ENCODE measurements at regions not wholly inside any gene's neighbourhood (a gene's known extent, or its start where the extent isn't known, plus 50 kb on each side); places are given as distances from the start of the nearest gene placed in this dataset.
A peak's percentile ranks its signal among the peaks of the same experiment; 100 is the strongest.

GRCh38 chr17:77857613-77858012 is 100.9 kb upstream of the TNRC6C start:
- no peak for DNase-seq

DNA sequence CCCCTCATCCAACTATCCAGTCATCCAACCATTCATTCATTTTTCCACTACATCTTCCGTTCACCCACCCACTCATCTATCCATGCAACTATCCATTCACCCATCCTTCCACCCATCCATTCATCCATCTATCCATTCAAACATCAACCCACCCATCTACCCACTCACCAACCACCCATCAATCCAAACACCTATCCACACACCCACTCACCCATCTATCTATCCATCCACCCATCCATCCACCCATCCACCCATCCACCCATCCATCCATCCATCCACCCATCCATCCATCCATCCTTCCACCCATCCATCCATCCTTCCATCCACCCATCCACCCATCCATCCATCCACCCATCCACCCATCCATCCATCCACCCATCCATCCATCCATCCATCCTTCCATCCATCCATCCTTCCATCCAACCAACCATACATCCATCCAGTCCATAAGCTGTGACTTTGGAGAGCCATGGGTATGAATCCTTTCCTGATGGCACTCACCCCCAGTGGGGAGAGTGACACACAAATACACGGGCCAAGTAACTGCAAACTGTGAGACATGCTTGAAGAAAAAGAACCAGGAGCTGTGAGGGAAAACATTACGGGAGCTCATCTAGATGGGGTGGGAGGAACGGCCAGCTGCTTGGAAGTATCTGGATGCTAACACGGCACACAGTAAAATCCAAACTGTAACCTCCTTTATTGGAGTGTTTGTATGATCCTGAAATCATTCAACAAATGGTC is 100.0 kb upstream of the TNRC6C start:
- no peak for DNase-seq

GRCh38 chr17:77859035-77859810 is 99.3 kb upstream of the TNRC6C start:
- DNase-seq: no peak

GRCh38 chr17:77861133-77861695 is 97.3 kb upstream of the TNRC6C start:
- no peak for DNase-seq

DNA sequence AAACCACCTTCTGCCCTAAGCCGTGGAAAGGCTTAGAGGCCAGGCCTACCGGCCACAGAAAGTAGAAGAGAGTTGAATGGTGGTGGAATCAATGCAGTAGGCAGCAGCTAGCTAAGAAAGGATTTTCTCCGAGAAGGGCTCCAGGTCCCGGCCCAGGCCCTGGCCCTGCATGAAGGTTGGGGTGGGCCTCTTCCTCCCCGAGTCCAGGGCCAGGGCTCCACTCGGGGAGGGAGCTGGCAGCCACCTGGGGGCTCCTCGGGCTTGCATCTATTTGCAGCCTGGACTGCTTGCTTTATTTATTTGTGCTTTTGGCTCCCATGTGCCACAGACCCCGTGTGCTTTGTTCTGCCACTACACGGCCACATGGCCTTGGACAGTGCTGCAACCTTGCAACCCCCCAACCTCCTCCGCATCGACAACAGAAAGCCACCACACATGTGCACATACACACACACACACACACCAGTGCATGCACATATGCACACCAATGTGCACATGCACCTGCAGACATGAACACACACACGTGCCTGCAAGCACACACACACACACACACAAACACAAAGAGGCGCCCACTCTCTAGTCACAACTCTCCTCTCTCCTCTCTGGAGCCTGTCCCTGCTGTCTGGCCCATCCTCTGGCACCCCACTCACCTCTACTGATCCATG is 96.4 kb upstream of the TNRC6C start:
- DNase-seq: no peak

- DNase-seq: no peak
These were observed 95.4 kb upstream of the TNRC6C start for GRCh38 chr17:77862890-77863813.

GRCh38 chr17:77863814-77864161 is 94.7 kb upstream of the TNRC6C start:
- DNase-seq: no peak

GRCh38 chr17:77864234-77865111 is 94.0 kb upstream of the TNRC6C start:
- no peak for DNase-seq

DNA sequence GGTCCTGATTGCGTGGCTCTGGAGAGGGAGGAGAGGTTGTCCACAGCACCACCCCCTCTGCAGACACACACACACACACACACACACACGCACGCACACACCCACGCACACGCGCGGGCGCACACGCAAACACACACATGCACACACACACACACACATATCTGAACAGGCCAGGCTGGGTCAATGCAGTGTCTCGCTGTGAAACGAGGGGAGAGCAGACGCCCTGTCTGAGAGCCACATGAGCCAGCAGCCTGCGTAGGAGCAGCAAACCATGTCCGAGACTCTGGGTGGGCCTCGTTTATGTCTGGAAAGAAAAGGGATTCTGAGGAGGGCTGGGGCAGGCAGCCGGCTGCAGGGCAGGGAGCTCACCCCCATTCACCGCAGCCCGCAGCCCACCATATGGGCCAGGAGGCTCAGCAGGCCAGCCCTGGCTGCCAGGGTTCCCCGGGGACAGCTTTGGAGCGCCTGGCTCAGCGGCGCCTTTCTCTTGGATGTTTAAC is 93.3 kb upstream of the TNRC6C start:
- DNase-seq: no peak

- DNase-seq: no peak
These were observed 92.8 kb upstream of the TNRC6C start for GRCh38 chr17:77865716-77866115.

GRCh38 chr17:77867308-77867781 is 91.2 kb upstream of the TNRC6C start:
- DNase-seq: no peak

DNA sequence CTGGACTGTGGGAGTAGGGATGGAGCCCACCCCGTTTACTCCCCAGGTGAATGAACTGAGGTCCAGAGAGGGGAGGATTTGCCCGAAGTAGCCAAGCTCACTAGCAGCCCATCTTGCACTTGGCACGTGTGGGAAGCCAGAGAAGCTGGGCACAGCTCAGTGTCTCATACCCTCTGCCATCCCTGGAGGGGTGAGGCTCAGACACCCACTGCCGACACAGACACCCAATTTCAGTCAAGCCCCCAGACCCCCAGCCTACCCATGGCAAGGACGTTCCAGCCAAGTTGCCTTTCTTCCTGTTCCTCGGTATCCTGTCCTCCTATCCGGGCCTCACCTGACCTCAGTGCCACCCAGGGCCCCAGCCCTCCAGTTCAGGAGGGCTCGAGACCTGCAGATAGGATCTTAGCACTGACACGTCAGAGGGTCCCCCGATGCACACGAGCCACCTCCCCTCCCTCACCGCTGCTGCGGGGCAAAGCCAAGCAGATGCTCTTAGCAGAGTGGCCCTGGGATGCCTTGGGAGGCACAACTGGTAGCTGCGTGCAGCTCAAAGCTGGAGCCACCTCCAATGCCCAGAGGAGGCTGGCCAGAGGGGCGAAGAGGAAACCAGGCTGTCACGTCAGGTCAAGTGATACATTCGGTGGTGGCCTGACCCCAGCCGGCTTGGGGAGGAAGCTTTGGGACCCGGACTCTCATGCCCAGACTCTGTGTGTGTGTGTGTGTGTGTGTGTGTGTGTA is 90.4 kb upstream of the TNRC6C start:
- no peak for DNase-seq

- no peak for DNase-seq
These were observed 89.4 kb upstream of the TNRC6C start for GRCh38 chr17:77869041-77869599.

- no peak for DNase-seq
These were observed 88.8 kb upstream of the TNRC6C start for GRCh38 chr17:77869665-77870132.

- no peak for DNase-seq
These were observed 86.3 kb upstream of the TNRC6C start for GRCh38 chr17:77872199-77872598.

- DNase-seq: peak; percentile 62
These were observed 85.6 kb upstream of the TNRC6C start for GRCh38 chr17:77872714-77873499.

DNA sequence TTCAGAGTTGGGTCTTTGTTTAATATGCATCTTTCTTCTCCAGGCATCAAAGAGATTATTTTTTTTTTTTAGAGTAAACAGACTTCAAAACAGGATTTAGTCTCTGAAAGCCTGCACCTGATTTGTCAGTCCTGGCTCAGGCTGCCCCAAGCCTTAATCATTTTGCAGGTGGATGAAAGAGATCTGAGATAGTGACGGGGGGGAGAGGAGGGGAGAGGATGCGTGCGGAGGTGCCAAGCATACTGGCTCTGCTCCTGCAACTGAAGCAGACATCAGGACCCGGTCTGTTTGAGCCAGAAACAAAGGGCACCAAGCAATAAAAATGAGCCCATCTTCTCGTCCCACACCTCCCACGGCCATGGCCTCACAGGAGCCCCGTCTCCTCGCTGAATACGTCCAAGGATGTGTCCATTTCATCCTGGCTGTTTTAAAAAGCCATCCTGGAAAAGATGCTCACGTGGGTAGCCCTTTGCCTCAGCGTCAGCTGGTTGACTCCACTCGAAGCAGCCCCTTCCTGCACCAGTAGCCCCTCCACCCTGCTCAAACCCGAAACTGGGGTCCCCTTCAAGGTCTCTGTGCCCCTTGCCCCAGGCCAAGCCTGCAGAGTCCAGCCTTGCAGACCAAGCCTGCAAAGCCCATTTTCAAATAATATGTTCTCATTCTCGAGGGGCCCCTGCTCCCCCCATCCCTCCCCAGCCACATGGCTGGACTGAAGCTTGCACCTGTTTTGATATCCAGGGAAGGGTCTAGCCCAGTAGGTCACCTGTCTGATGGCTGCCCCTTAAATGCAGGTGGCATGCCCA is 84.8 kb upstream of the TNRC6C start:
- no peak for DNase-seq

Data from skin of body (tissue), 1 donor.